Left renal pelvis (tissue), 4 donors: ENCODE measurements at regions not wholly inside any gene's neighbourhood (a gene's known extent, or its start where the extent isn't known, plus 50 kb on each side); places are given as distances from the start of the nearest gene placed in this dataset.
"Not testable (repeated sequence)": the region's sequence is repeated elsewhere in the genome, so short reads cannot be mapped to it uniquely, and the experiment has no call there.

Source experiments
- DNase-seq, 4 donors: peaks; one replicate each; pipeline ENCODE4 v3.0.0-alpha.2; 2013; ENCODE audit warnings: low read depth in 4 of 4, low spot score in 3 of 4

DNA sequence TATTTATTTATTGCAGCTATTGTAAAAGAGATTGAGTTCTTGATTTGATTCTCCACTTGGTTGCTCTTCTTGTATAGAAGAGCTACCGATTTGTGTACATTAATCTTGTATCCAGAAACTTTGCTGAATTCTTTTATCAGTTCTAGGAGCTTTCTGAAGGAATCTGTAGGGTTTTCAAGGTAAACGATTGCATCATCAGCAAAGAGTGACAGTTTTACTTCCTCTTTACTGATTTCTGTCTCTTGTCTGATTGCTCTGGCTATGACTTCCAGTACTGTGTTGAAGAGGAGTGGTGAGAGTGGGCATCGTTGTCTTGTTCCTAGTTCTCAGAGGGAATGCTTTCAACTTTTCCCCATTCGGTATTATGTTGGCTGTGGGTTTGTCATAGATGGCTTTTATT, 103.1 kb downstream of the CAPZA3 start:
- DNase-seq = not testable (repeated sequence)

DNA sequence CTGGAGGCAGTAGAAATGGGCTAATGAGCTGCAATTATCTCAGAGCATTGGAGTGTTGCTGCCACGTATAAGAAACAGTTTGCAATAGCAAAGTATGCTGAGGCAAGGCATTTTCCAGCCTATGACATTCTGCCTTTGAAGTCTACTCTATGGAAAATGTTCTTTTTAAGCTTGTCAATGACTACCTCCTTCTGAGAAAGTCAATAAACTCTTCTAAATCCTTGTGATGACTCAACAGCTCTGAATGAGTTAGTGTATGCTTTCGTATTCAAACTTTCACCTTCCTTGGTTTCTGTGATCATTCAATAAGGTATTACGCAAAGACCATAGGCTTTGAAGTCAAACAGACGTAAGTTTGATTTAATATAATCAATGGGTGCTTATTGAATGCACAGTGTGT, 111.2 kb downstream of the CAPZA3 start:
- DNase-seq = no peak

DNA sequence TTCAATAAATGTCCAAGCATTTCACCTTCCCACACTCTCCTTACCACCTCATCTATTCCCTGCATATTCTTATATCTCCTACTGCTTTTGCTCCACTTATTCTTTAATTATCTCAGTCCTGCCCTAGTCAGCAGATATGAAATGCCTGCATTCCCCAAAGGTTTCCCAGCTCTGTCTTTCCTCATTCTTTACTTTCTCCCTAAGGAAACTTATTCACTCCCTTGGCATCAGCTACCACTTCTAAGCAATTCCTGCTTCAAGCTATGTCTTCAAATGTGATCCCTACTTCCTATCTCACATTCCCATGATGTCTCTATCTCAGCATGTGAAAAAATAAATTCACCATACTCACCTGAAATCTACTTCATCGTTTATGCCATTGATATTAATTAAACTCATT, 111.8 kb downstream of the CAPZA3 start:
- DNase-seq = no peak

DNA sequence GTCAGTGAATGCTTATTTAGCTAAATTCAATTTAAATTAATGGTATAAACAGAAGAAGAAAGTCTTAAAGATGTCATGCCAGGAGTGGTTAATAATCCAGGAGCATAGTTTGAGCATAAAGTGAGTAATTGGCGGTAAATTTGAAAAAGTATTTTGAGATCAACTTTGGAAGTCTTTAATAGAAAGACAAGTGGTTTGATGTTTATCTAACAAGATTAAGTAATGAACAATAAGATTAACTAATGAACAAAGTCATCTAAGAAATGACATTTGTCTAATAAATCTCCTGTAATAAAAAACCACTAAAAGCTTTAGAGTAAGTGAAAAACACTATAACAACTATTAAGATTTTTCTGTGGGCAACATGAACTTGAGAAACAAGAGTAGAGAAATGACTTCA, 112.8 kb downstream of the CAPZA3 start:
- DNase-seq = no peak

DNA sequence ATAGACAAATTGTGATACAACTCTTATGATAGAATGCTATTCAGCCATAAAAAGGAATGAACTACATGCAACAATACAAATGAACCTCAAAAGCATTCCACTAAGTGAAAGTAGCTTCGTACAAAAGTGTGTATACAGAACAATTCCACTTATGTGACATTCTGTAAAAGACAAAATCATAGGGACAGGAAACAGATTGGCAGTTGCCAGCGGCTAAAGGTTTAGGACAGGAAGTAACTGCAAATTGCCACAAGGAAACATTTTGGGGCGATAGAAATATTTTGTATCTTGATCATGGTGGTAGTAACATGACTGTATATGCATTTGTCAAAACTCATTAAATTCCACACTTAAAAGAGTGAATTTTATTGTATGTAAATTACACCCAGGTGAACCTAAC, 113.4 kb downstream of the CAPZA3 start:
- no peak for DNase-seq

DNA sequence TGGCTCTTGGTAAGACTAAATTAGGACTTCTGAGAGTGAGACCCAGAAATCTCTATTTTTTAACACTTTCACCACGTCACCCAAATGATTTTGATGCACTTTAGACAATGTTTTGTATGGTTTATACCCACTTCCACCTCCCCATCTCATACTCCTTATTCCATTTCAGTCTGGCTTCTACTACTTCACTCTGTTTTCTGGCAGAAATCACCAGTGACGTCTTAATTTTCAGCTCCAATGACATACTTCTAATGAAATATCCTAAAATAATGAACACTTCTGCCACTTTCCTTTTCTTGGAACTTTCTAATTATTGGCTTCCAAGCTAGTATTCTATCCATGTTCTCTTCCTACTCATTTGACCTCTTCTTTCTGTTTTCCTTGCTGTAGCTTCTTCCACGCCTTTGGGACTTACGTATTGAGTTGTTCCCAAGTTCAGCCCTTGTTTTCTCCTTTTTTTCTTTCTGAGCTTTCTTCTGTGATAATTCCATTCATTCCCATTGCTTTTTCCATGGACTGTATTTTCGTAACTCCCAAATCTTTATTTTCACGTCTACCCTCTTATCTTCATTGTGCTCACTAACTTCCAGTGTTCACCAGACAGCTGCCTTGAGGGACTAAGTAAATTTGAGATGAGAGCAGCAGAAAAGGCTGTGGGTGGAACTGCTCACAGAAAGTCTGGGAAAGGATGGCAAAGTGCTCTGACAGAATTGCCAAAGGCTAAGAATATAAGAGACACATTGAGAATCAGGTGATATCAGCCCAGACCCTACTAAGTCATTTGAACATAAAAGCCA, 115.8 kb downstream of the CAPZA3 start:
- no peak for DNase-seq

DNA sequence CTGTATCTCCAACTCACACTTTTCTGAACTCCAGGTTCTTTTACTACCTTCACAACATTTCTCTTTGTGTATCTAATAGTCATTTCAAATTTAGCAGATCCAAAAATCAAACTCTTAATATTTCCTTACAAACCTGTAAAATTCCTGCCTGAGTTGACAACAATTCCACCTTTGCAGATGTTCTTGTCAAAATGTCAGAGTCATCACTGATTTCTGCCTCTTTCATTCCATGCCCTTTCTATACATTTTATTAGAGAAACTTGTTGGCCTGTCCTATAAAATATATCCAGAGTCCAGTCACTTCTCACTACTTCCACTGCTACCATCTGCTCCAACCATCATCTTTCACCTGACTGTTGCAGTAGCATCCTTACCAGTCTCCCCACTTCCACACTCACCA, 119.7 kb downstream of the CAPZA3 start:
- DNase-seq = no peak

DNA sequence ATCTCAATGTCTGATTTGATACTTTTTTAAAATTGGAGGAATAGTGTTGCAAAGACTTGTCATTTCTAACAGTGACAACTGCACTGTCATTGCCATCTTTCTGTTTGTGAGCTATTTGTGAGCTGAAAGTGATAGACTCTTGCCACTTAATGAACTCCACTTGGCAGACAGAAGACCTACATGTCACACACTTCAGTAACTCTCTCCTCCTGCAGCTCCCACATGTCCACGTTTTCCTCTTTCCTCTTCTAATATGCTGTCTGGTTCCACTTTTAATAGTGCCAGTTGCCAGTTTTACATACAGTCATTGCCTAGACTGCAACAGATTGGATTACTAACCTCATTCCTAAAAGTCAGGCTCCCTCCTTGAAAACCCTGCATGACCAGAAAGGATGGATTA, 121.5 kb downstream of the CAPZA3 start:
- DNase-seq = no peak

DNA sequence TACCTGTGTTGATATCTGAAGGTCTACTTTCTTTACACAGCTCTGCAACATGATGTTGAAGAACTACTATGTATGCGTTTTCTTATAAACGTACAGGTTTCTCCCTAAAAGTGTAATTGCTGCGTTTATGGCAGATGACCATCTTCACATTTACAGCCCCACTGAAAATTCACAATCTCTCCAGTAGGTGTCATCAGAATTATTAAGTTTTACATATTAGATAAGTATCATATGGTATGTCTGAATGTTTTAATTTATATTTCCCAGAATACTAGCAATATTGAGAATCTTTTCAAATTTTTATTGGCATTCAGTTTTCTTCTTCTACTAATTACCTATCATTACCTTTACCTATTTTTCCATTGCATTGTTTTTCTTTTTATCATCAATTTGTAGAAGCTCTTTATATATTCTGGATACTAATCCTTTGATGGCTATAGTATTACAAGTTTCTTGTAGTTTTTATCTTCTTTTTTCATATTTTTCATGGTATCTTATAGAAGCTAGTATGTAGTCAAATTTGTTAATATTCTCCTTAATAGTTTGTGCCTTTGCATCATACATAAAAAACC, 123.5 kb downstream of the CAPZA3 start:
- no peak for DNase-seq

DNA sequence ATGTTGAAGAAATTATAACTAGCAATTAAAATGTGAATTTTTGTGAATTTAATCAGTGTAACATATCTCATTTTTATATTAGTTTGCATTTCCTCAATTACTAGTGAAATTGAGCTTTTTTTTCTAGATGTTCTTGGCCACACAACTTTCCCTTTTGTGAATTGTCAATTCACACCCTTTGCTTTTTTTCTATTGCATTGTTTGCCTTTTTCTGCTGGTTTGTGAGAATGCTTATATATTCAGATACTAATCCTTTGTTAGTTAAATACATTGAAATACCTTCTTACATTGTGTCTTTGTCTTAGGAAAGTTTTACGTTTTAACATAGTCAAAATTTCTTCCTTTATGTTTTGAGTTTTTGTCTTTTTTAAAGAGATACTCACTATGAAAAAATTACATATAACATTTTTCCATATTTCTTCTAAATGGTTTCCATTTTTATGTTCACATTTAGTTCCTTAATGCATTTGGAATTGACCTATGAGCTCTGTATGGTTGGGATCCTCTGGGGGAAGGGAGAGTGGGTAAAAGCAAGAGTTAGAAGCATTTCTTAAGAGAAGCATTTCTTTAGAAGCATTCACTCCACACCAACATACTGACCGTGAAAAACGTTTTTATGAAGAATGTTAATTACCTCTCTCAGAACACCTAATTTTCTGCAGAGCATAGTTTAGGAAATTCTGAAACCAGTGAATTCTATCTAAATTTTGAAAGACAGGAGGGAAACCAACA, 126.0 kb downstream of the CAPZA3 start:
- DNase-seq = no peak

DNA sequence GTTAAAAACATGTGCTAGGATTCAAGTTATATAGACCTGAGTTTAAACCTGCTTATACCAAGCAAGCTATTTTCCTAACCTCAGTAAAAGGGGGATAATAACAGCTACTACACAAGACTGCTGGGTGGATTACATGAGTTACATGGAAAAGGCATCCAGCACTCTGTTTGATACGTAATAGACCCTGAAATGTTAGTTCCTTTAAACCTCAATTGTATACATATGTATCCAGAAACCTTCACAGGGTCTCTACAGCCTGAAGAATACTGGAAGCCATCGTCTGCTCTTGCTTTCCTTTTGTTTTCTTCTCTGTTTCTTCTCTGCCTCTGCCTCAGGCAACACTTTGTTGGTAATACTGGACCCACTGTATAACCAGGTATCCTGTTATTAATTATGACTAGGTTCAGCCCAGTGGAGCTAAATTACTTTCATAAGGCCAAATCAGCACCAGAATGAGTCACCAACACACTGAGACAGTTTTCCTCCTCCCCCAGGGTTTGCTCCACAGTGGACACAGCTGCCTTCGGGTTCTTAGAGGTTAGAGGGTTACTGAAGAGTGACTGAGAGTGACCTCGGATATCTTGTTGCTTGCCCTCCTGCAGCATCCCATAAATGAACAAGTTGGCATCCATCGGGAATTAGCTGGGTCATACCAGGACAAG, 127.1 kb downstream of the CAPZA3 start:
- DNase-seq = no peak

DNA sequence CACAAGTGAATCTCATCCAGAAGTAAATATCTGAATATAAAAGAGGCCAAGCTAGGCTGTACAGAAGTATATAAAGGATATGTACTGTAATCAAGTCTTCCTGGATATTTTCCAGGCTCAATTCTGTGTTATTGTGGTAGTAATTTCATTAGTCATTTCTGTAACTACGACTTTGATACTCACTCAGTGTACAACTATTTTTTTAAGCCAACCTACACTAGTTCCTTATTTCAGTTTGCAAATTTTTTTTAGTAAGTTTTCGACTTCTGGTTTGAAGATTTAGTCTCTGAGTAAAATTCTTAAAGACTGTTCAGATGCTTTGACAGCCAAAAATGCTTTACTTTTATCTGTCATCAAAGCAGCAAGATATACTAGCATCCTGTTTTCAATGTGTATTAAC, 130.8 kb downstream of the CAPZA3 start:
- DNase-seq = no peak

DNA sequence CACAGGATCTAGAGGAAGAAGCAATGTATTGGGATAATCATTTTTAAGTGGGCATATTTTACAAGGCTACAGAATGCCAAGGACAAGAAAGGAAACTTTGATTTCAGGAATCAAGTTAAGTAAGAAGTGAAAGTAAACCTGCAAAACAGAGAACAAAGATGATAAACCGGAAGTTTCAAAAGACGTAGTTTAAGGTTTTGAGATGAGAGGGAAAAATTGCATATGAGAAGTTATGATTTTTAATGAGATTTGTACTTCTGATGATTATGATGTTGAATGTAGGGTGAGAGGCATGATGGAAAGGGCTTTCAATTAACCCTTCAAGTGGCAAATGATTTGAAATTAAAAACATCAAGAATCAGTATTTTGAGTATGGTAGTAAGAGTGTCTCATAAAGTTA, 134.9 kb downstream of the CAPZA3 start:
- no peak for DNase-seq

DNA sequence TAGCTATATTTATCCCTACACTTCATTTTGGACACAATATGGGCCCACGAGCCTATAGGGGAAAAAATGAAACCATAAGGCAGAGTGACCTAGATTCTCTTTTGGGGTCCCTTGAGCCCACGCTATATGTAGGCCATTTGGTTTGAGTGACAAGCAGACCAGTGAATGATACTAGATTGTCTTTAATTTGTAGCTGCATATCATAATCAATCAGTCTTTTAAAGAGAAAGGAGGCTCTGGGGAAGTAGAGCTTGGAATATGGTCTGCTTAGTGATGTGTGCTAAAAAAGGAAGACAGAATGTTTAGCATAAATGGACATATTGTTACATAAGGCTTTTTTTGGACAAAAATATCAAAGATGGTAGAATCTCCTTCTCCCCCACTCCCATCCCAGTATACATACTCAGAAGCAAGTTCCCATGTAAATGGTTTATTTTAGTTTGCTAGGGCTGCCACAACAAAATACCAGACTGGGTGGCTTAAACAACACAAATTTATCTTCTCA, 140.8 kb downstream of the CAPZA3 start:
- no peak for DNase-seq

DNA sequence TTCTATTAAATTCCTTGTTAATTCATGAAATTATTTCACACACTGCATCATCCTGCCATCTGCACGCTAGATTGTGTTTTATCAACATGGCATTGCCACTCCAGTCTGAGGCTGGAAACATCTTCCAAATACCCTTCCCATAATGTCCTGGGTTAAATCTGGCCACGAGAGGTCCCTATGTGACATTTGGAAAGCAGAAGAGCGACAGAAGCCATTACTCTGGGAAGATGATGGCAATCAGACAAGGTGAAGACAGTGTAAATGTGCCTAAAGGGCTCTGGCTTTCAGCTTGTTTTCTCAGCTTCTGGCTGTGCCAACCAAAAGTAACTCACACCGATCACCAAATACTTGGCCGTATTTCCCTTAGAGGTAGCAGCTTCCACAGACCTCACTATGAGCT, 144.8 kb downstream of the CAPZA3 start:
- no peak for DNase-seq

DNA sequence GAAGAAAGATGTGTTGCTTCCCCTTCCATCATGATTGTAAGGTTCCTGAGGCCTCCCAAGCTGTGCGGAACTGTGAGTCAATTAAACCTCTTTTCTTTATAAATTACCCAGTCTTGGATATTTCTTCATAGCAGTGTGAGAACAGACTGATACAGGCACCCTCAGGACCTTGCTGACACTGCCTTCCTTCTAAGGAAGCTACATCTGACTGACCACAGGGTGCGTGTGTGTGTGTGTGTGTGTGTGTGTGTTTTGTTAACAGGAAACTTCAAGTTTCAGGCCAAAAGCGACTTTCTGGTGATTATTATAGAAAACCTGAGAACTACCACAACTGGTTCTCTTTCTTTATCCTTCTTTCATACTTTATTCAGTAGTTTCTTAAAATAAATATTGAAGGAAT, 149.0 kb downstream of the CAPZA3 start:
- DNase-seq = no peak

DNA sequence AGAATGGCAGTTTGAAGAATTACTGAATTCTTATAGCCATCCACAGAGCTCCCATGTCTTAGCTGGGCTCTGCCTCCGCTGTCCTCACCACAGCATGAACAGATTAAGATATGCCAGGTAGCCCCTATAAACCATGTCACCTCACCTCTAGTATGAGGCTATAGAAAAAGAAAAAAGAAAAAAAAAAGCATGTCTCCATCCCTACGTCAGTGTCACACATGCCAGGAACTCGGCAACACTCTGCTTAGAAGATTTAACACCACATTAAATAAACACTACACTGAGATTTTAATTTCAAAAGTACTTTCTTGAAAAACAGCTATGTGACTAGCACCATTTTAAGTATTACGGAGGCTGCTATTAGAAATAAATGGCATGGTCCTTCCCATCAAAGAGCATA, 149.4 kb downstream of the CAPZA3 start:
- no peak for DNase-seq

DNA sequence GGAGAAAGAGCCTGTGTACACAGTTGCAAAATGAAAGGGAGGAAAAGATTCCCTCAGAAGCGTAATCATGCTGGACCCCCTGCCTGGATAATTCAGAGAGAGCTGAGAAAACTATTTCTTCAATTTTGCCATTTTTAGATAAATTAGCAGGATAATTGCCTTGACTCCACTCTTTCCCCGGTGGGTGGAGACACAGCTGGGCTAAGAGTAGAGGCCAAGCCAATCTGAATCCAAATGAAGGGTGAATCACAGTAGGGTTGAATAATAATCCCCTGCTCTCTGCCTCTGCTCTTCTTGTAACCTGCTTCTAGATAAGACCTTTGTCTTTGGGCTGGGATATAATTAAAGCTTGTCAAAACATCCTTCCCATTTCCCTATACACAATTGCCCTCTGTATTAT, 150.1 kb downstream of the CAPZA3 start:
- no peak for DNase-seq

DNA sequence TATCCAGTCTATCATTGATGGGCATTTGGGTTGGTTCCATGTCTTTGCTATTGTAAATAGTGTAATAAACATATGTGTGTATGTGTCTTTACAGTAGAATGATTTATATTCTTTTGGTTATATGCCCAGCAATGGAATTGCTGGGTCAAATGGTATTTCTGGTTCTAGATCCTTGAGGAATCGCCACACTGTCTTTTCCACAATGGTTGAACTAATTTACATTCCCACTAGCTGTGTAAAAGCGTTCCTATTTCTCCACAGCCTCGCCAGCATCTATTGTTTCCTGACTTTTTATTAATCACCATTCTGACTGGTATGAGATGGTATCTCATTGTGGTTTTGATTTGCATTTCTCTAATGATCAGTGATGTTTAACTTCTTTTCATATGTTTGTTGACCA, 152.7 kb downstream of the CAPZA3 start:
- not testable (repeated sequence) for DNase-seq

DNA sequence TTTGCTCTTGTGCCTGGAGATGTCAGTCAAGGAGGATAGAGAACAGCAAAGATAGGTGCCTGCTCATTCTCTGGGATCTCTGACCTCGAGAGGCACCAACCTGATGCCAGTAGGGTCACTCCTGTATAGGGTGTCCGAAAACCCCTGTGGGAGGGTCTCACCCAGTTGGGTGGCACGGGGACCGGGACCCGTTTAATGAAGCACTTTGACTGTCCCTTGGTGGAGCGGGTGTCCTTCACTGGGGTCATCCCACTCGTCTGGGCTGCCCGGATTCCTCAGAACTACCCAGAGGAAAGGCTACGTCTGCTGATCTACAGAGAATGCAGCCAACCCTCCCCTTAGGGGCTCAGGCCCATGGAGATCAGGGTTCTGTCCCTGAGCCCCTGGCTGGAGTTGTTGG, 157.6 kb downstream of the CAPZA3 start:
- no peak for DNase-seq

DNA sequence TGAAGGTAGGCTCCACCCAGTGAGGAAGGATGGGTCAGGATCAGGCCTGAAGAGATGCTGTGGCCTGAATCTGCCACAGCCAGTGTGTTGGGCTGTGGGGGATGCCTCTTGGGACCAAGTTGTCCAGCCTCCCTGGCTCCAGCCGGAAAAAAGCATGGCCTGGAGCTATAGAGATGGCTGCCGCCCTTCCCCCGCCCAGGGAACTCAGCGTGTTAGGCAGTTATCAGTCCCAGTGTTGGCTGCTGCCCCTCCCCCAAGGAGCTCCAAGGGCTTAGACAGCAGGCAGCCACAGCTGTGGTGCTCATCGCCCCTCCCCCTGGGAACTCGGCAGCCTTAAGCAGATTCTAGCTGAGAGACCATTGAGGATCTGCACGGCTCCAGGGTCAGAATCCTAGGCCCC, 158.0 kb downstream of the CAPZA3 start:
- DNase-seq = no peak
